ENCODE measurements at regions not wholly inside any gene's neighbourhood (a gene's known extent, or its start where the extent isn't known, plus 50 kb on each side); places are given as distances from the start of the nearest gene placed in this dataset.

- TF ChIP-seq EP300 (IDR thresholded peaks at IDR 0.05) = no peak
- TF ChIP-seq POLR2AphosphoS5 (IDR thresholded peaks at IDR 0.05) = no peak
- no peak for TF ChIP-seq CTCF (IDR thresholded peaks at IDR 0.05)
- TF ChIP-seq POLR2A (IDR thresholded peaks at IDR 0.05; ENCODE audit: low read depth) = no peak
Measured at GRCh38 chr13:104326523-104326922, 1260.3 kb upstream of the SLC10A2 start.

Data from esophagus muscularis mucosa (tissue), 4 donors.